Natural killer cell (primary cell): ENCODE measurements at regions not wholly inside any gene's neighbourhood (a gene's known extent, or its start where the extent isn't known, plus 50 kb on each side); places are given as distances from the start of the nearest gene placed in this dataset.

Source experiments
- ATAC-seq, 3 donors: fragments of 150-1000 bp in 2 of 3; fragments of 200-7000 bp in 1 of 3; cut with Tn5 transposase; 1 replicate in 1 of 3; 2 replicates in 2 of 3; pipeline ENCODE4 v1.10.0; 2021; ENCODE audit warnings: mild to moderate bottlenecking in 2 of 3, moderate library complexity in 2 of 3
- DNase-seq, 2 donors: peaks; one replicate each; pipeline versions ENCODE4 v3.0.0 to v3.0.0-alpha.2; 2013 to 2021; ENCODE audit warnings: mixed read lengths in 1 of 2
- H3K27ac ChIP-seq: one replicate; pipeline ENCODE4 v1.5.1; 2013; ENCODE audit warnings: mild to moderate bottlenecking, low read length
- H3K27me3 ChIP-seq: one replicate; pipeline ENCODE4 v1.6.1; 2013; ENCODE audit warnings: low read length; ENCODE audit not compliant: control insufficient read depth, insufficient read depth
- H3K36me3 ChIP-seq: one replicate; pipeline ENCODE4 v1.6.1; 2013; ENCODE audit warnings: low read length; ENCODE audit not compliant: control insufficient read depth, insufficient read depth
- H3K4me1 ChIP-seq: one replicate; pipeline ENCODE4 v1.6.1; 2013; ENCODE audit warnings: low read length; ENCODE audit not compliant: control insufficient read depth, insufficient read depth
- H3K4me3 ChIP-seq: one replicate; pipeline ENCODE4 v1.5.1; 2013; ENCODE audit warnings: low read length
- H3K9me3 ChIP-seq: one replicate; pipeline ENCODE4 v1.6.1; 2013; ENCODE audit warnings: low read length; ENCODE audit not compliant: control insufficient read depth, insufficient read depth
- H3K27ac Mint-ChIP-seq, 2 donors: one replicate each; pipeline ENCODE4 v1.8.0; 2022; ENCODE audit warnings: mild to moderate bottlenecking in 2 of 2, mixed read lengths in 2 of 2, moderate library complexity in 1 of 2
- H3K27me3 Mint-ChIP-seq, 2 donors: one replicate each; pipeline ENCODE4 v1.8.0; 2022; ENCODE audit warnings: low read depth in 2 of 2, mixed read lengths in 2 of 2
- H3K36me3 Mint-ChIP-seq: one replicate; pipeline ENCODE4 v1.8.0; 2022; ENCODE audit warnings: mixed read lengths
- H3K4me1 Mint-ChIP-seq, 2 donors: one replicate each; pipeline ENCODE4 v1.8.0; 2022; ENCODE audit warnings: mixed read lengths in 2 of 2
- H3K4me3 Mint-ChIP-seq: one replicate; pipeline ENCODE4 v1.8.0; 2022; ENCODE audit warnings: mild to moderate bottlenecking, moderate library complexity, mixed read lengths
- H3K9me3 Mint-ChIP-seq, 2 donors: one replicate each; pipeline ENCODE4 v1.8.0; 2022; ENCODE audit warnings: mixed read lengths in 2 of 2
- CTCF ChIP-seq: fragments of 200-600 bp; IDR thresholded peaks from one replicate; pipeline ENCODE4 v1.8.0; 2022; ENCODE audit warnings: antibody characterized with exemption
- WGBS: methylation state at CpG from one replicate; pipeline ENCODE4 v1.1.7; 2013; ENCODE audit warnings: missing lambda C conversion rate; ENCODE audit not compliant: insufficient coverage; 5-methylcytosine and 5-hydroxymethylcytosine counted together
- intact Hi-C: fragments of 100-400 bp; cut with micrococcal nuclease; formaldehyde crosslinking; loops from one replicate; pipeline ENCODE4 v1.14.2; 2022

- H3K27me3 Mint-ChIP-seq, result no peaks in the 10 kb centered on the region
- no peak overlapping the region for H3K4me3 Mint-ChIP-seq
- no peaks in the 10 kb centered on the region for H3K36me3 Mint-ChIP-seq
- H3K36me3 ChIP-seq, result no peaks in the 10 kb centered on the region
- H3K27ac ChIP-seq, result no peak overlapping the region
- DNase-seq, result no peak
- TF ChIP-seq CTCF, result no peak
- 56% methylated on average over 3 of the region's 3 CpGs for WGBS
- intact Hi-C loops, result no loop called here
- H3K27me3 ChIP-seq, result no peaks in the 10 kb centered on the region
- H3K4me3 ChIP-seq, result no peak overlapping the region
- H3K9me3 ChIP-seq, result no peaks in the 10 kb centered on the region
- H3K9me3 Mint-ChIP-seq, result peaks cover 5 to 9% of the 10 kb centered on the region in 2 donors
- H3K27ac Mint-ChIP-seq, result no peak overlapping the region
- no peak for ATAC-seq
- H3K4me1 ChIP-seq, result no peaks in the 10 kb centered on the region
- H3K4me1 Mint-ChIP-seq, result no peaks in the 10 kb centered on the region
Observed at GRCh38 chr4:111537871-111538270, 607.4 kb upstream of the FAM241A start.

GRCh38 chr4:111540671-111541070 lies 604.6 kb upstream of the FAM241A start:
- Mint-ChIP-seq H3K27ac (no peak overlapping the region), H3K27me3 (no peaks in the 10 kb centered on the region), H3K9me3 (peaks cover 5 to 6% of the 10 kb centered on the region in 2 donors), H3K36me3 (no peaks in the 10 kb centered on the region), H3K4me1 (no peaks in the 10 kb centered on the region), H3K4me3 (no peak overlapping the region)
- Histone ChIP-seq H3K27ac (no peak overlapping the region), H3K36me3 (no peaks in the 10 kb centered on the region), H3K4me1 (no peaks in the 10 kb centered on the region), H3K4me3 (no peak overlapping the region), H3K27me3 (no peaks in the 10 kb centered on the region), H3K9me3 (no peaks in the 10 kb centered on the region)
- DNase-seq (no peak), ATAC-seq (no peak)
- intact Hi-C loops, result no loop called here
- TF ChIP-seq CTCF, result no peak

GRCh38 chr4:111542056-111542455 lies 603.2 kb upstream of the FAM241A start:
- H3K4me3 Mint-ChIP-seq, result no peak overlapping the region
- H3K9me3 ChIP-seq, result no peaks in the 10 kb centered on the region
- DNase-seq, result no peak
- H3K4me1 ChIP-seq, result no peaks in the 10 kb centered on the region
- H3K36me3 ChIP-seq, result no peaks in the 10 kb centered on the region
- H3K4me1 Mint-ChIP-seq, result no peaks in the 10 kb centered on the region
- no peak overlapping the region for H3K27ac ChIP-seq
- intact Hi-C loops, result no loop called here
- no peaks in the 10 kb centered on the region for H3K27me3 ChIP-seq
- no peaks in the 10 kb centered on the region for H3K36me3 Mint-ChIP-seq
- TF ChIP-seq CTCF, result no peak
- ATAC-seq, result no peak
- peaks cover 5 to 6% of the 10 kb centered on the region in 2 donors for H3K9me3 Mint-ChIP-seq
- H3K27ac Mint-ChIP-seq, result no peak overlapping the region
- no peak overlapping the region for H3K4me3 ChIP-seq
- H3K27me3 Mint-ChIP-seq, result no peaks in the 10 kb centered on the region

GRCh38 chr4:111546881-111547280 lies 598.4 kb upstream of the FAM241A start:
- Mint-ChIP-seq H3K9me3 (peaks cover 8 to 12% of the 10 kb centered on the region in 2 donors), H3K36me3 (no peaks in the 10 kb centered on the region), H3K4me1 (no peaks in the 10 kb centered on the region), H3K4me3 (no peak overlapping the region), H3K27ac (no peak overlapping the region), H3K27me3 (no peaks in the 10 kb centered on the region)
- DNase-seq, result no peak
- Histone ChIP-seq H3K4me3 (no peak overlapping the region), H3K36me3 (no peaks in the 10 kb centered on the region), H3K9me3 (no peaks in the 10 kb centered on the region), H3K4me1 (no peaks in the 10 kb centered on the region), H3K27me3 (no peaks in the 10 kb centered on the region), H3K27ac (no peak overlapping the region)
- intact Hi-C loops, result no loop called here
- no peak for TF ChIP-seq CTCF
- no peak for ATAC-seq
- WGBS, result 51% methylated on average over 2 of the region's 2 CpGs
